PC-3 (cell line): ENCODE measurements at regions not wholly inside any gene's neighbourhood (a gene's known extent, or its start where the extent isn't known, plus 50 kb on each side); places are given as distances from the start of the nearest gene placed in this dataset.

Experiments used
- ATAC-seq: fragments of 200-7000 bp; cut with Tn5 transposase; 2 replicates; pipeline ENCODE4 v1.9.1; 2020; ENCODE audit warnings: mild to moderate bottlenecking, moderate library complexity
- BruUV-seq: library from RNA; stranded (reverse); fragments of 400-500 nt; replicated peaks from 2 replicates; lab custom pipeline; 2021; lab: Mats Ljungman, UMichigan
- CTCF ChIA-PET: fragments of 300-600 bp; sonication (Branson Sonifier 250); formaldehyde crosslinking; loops from one replicate; lab custom pipeline; 2022; ENCODE audit warnings: antibody characterized with exemption; lab: Charles Lee
- POLR2A ChIA-PET: fragments of 300-600 bp; sonication (Branson Sonifier 250); formaldehyde crosslinking; loops from one replicate; lab custom pipeline; 2022; ENCODE audit warnings: antibody characterized with exemption; ENCODE audit not compliant: unreplicated experiment; lab: Charles Lee
- DNase-seq: peaks from one replicate; pipeline ENCODE4 v3.0.0-alpha.2; 2015
- H2AFZ ChIP-seq: fragments of 300-600 bp; sonication (generic); 2 replicates; pipeline ENCODE4 v1.6.0; 2016; ENCODE audit warnings: antibody characterized with exemption, low read length
- H3F3A ChIP-seq: fragments of 300-600 bp; sonication (generic); one replicate; pipeline ENCODE4 v1.6.0; 2017; ENCODE audit warnings: antibody characterized with exemption, low read length, control low read depth, mild to moderate bottlenecking; ENCODE audit not compliant: unreplicated experiment
- H3K27ac ChIP-seq: fragments of 300-600 bp; sonication (generic); 2 replicates; pipeline ENCODE4 v1.5.1; 2016; ENCODE audit warnings: mild to moderate bottlenecking, low read length
- H3K27me3 ChIP-seq: fragments of 300-600 bp; sonication (generic); 2 replicates; pipeline ENCODE4 v1.6.1; 2016; ENCODE audit warnings: low read length, mixed read lengths
- H3K36me3 ChIP-seq: fragments of 300-600 bp; sonication (generic); 2 replicates; pipeline ENCODE4 v1.6.1; 2016; ENCODE audit warnings: low read depth, mixed run types, low read length, mixed read lengths
- H3K4me1 ChIP-seq: fragments of 300-600 bp; sonication (generic); 2 replicates; pipeline ENCODE4 v1.5.1; 2016; ENCODE audit warnings: low read length; ENCODE audit not compliant: insufficient read depth
- H3K4me2 ChIP-seq: fragments of 300-600 bp; sonication (generic); 2 replicates; pipeline ENCODE4 v1.6.0; 2016; ENCODE audit warnings: low read length
- H3K4me3 ChIP-seq: fragments of 300-600 bp; sonication (generic); 2 replicates; pipeline ENCODE4 v1.5.1; 2016; ENCODE audit warnings: mild to moderate bottlenecking, low read length, mixed read lengths
- H3K79me2 ChIP-seq: fragments of 300-600 bp; sonication (generic); 2 replicates; pipeline ENCODE4 v1.6.1; 2017; ENCODE audit warnings: low read length, mixed read lengths
- H3K9ac ChIP-seq: fragments of 300-600 bp; sonication (generic); 2 replicates; pipeline ENCODE4 v1.6.0; 2016; ENCODE audit warnings: mild to moderate bottlenecking, low read length
- H3K9me2 ChIP-seq: fragments of 300-600 bp; sonication (generic); replicated peaks from 2 replicates; pipeline ENCODE4 v1.6.1; 2016; ENCODE audit warnings: mixed run types, low read length, mixed read lengths
- H3K9me3 ChIP-seq: fragments of 300-600 bp; sonication (generic); 2 replicates; pipeline ENCODE4 v1.6.1; 2016; ENCODE audit warnings: low read length, mixed read lengths
- H4K20me1 ChIP-seq: fragments of 300-600 bp; sonication (generic); 2 replicates; pipeline ENCODE4 v1.6.1; 2016; ENCODE audit warnings: low read length, mixed read lengths
- CTCF ChIP-seq: fragments of 300-600 bp; sonication (generic); conservative IDR thresholded peaks from 2 replicates; pipeline ENCODE4 v1.5.1; 2017; ENCODE audit warnings: antibody characterized with exemption, low read depth, mild to moderate bottlenecking, low read length
- EZH2 ChIP-seq: fragments of 300-600 bp; sonication (generic); IDR thresholded peaks from one replicate; pipeline ENCODE4 v1.6.1; 2017; ENCODE audit warnings: antibody characterized with exemption, mild to moderate bottlenecking, low read length; ENCODE audit not compliant: unreplicated experiment
- EZH2phosphoT487 ChIP-seq: fragments of 300-600 bp; sonication (generic); IDR thresholded peaks from 2 replicates; pipeline ENCODE4 v1.6.1; 2018; ENCODE audit warnings: mild to moderate bottlenecking, antibody characterized with exemption, low read length, borderline replicate concordance
- intact Hi-C: fragments of 100-400 bp; cut with micrococcal nuclease; formaldehyde crosslinking; loops from 2 replicates; pipeline ENCODE4 v1.9.0; 2023

- Histone ChIP-seq H3K36me3 (no peaks in the 10 kb centered on the region), H4K20me1 (no peaks in the 10 kb centered on the region), H3K4me2 (no peak overlapping the region), H3K9me3 (no peaks in the 10 kb centered on the region), H3K9me2 (no peaks in the 10 kb centered on the region), H3K9ac (no peak overlapping the region), H3K4me1 (peaks cover 18% of the 10 kb centered on the region), H3K79me2 (no peaks in the 10 kb centered on the region), H3K27me3 (no peaks in the 10 kb centered on the region), H2AFZ (no peak overlapping the region), H3K27ac (no peak overlapping the region), H3F3A (no peaks in the 10 kb centered on the region), H3K4me3 (no peak overlapping the region)
- POLR2A ChIA-PET, result no interaction called here
- intact Hi-C loops, result no loop called here
- TF ChIP-seq CTCF, result no peak
- no peak for TF ChIP-seq EZH2phosphoT487
- no peak for TF ChIP-seq EZH2
- no peak for ATAC-seq
- no TSS peak for BruUV-seq
- CTCF ChIA-PET, result no interaction called here
- DNase-seq, result no peak
These were observed 191.7 kb downstream of the C16orf95 start for GRCh38 chr16:87125206-87126155.

GRCh38 chr16:87126403-87127025 lies 190.7 kb downstream of the C16orf95 start:
- no peak overlapping the region for H3K27ac ChIP-seq
- TF ChIP-seq EZH2phosphoT487, result no peak
- no peak for TF ChIP-seq EZH2
- TF ChIP-seq CTCF, result no peak
- no peaks in the 10 kb centered on the region for H3K9me2 ChIP-seq
- H3F3A ChIP-seq, result no peaks in the 10 kb centered on the region
- H4K20me1 ChIP-seq, result no peaks in the 10 kb centered on the region
- intact Hi-C loops, result no loop called here
- H3K4me3 ChIP-seq, result no peak overlapping the region
- H3K9ac ChIP-seq, result no peak overlapping the region
- no peak overlapping the region for H2AFZ ChIP-seq
- POLR2A ChIA-PET, result no interaction called here
- peaks cover 18% of the 10 kb centered on the region for H3K4me1 ChIP-seq
- H3K79me2 ChIP-seq, result no peaks in the 10 kb centered on the region
- H3K4me2 ChIP-seq, result no peak overlapping the region
- CTCF ChIA-PET, result no interaction called here
- DNase-seq, result no peak
- no peaks in the 10 kb centered on the region for H3K9me3 ChIP-seq
- no peaks in the 10 kb centered on the region for H3K36me3 ChIP-seq
- ATAC-seq, result no peak
- no peaks in the 10 kb centered on the region for H3K27me3 ChIP-seq
- no TSS peak for BruUV-seq
